IPS-20b (cell line): ENCODE measurements at regions not wholly inside any gene's neighbourhood (a gene's known extent, or its start where the extent isn't known, plus 50 kb on each side); places are given as distances from the start of the nearest gene placed in this dataset.

Experiments used
- H3K27ac ChIP-seq: one replicate; pipeline ENCODE4 v1.5.1; 2013; ENCODE audit warnings: low read length
- H3K27me3 ChIP-seq: 2 replicates; pipeline ENCODE4 v1.6.1; 2013; ENCODE audit warnings: mild to moderate bottlenecking, low read length, inconsistent platforms; ENCODE audit not compliant: insufficient read depth
- H3K36me3 ChIP-seq: 2 replicates; pipeline ENCODE4 v1.6.1; 2013; ENCODE audit warnings: low read depth, mild to moderate bottlenecking, inconsistent platforms, low read length, moderate library complexity; ENCODE audit not compliant: insufficient read depth
- H3K4me1 ChIP-seq: 2 replicates; pipeline ENCODE4 v1.6.1; 2013; ENCODE audit warnings: mild to moderate bottlenecking, control low read depth, inconsistent platforms, low read length, moderate library complexity; ENCODE audit not compliant: insufficient read depth
- H3K4me3 ChIP-seq: 2 replicates; pipeline ENCODE4 v1.5.1; 2013; ENCODE audit warnings: mild to moderate bottlenecking, low read length, inconsistent platforms
- H3K9ac ChIP-seq: 2 replicates; pipeline ENCODE4 v1.6.1; 2013; ENCODE audit warnings: low read depth, mild to moderate bottlenecking, inconsistent platforms, low read length, moderate library complexity
- H3K9me3 ChIP-seq: 2 replicates; pipeline ENCODE4 v1.6.1; 2013; ENCODE audit warnings: mild to moderate bottlenecking, low read depth, low read length, inconsistent platforms; ENCODE audit not compliant: insufficient read depth

DNA sequence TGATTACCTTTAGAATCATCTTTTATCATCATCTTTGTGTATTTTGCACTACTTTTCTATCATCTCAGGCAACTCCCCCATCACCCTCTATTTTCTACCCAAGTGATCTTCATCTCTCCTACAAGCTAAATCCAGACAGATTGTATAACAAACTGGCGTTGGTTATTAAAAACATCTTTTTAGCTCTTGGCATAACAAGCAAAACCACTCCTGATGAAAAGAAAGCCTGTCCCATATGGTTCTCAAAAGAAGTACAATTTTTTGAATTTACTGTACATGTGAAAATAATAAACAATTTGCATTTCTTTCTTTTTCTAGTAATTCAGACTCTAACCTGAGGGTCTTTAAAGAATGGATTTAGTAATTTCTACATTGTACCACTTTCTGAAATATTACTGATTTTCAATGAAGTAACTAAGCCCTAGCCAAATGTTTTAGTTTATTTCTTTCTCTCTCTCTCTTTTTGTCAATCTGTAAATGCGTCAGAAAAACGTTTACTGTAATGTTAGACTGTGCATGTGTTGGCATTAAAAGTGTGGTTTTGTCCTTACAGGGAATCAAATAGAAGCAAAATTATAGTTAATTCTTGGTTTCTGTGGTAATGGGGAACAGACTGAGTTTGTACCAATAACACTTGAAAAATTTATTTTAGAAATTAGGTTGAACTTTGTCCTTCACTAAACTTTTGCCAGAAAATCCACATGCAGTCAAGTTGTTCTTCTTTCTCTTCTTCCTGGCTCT, 52.5 kb upstream of the RPS23 start:
- Histone ChIP-seq H3K27me3 (no peaks in the 10 kb centered on the region), H3K9me3 (peaks cover 7% of the 10 kb centered on the region), H3K36me3 (no peaks in the 10 kb centered on the region), H3K4me1 (no peaks in the 10 kb centered on the region), H3K9ac (no peak overlapping the region), H3K4me3 (no peak overlapping the region), H3K27ac (no peak overlapping the region)

DNA sequence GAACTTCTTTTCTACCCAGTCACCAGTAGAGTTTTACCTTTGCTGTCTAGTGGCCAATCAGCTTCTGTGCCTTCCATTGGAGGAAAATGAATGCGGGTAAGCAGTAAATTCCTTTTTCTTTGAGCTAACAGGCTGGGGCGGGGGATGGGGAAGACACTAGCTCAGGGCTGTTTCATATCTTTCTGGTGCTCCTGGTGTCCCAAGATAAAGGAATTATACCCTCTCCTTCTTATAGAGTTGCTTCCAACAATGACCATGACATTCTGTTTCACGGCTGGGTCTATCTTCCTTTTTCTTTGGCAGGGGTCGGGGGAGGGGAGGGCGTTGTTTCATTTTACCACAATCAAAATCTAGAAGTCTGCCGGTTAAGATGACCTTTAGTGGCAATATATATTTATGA, 51.2 kb upstream of the RPS23 start:
- Histone ChIP-seq H3K4me1 (no peaks in the 10 kb centered on the region), H3K9me3 (peaks cover 7% of the 10 kb centered on the region), H3K27ac (no peak overlapping the region), H3K9ac (no peak overlapping the region), H3K27me3 (no peaks in the 10 kb centered on the region), H3K4me3 (no peak overlapping the region), H3K36me3 (no peaks in the 10 kb centered on the region)
